MM.1S (cell line): ENCODE measurements at regions not wholly inside any gene's neighbourhood (a gene's known extent, or its start where the extent isn't known, plus 50 kb on each side); places are given as distances from the start of the nearest gene placed in this dataset.

Experiments
- DNase-seq: peaks from one replicate; pipeline ENCODE4 v3.0.0-alpha.2; 2015
- H2AFZ ChIP-seq: fragments of 300-600 bp; sonication (generic); 2 replicates; pipeline ENCODE4 v1.6.0; 2016; ENCODE audit warnings: antibody characterized with exemption, low read length
- H3F3A ChIP-seq: fragments of 300-600 bp; sonication (generic); 2 replicates; pipeline ENCODE4 v1.6.1; 2016; ENCODE audit warnings: mild to moderate bottlenecking, antibody characterized with exemption, low read length, moderate library complexity, mixed read lengths; ENCODE audit not compliant: insufficient read depth
- H3K27ac ChIP-seq: fragments of 300-600 bp; sonication (generic); 2 replicates; pipeline ENCODE4 v1.5.1; 2016; ENCODE audit warnings: mild to moderate bottlenecking, low read length
- H3K27me3 ChIP-seq: fragments of 300-600 bp; sonication (generic); replicated peaks from 2 replicates; pipeline ENCODE4 v1.6.0; 2016; ENCODE audit warnings: low read length; ENCODE audit not compliant: insufficient read depth
- H3K36me3 ChIP-seq: fragments of 300-600 bp; sonication (generic); replicated peaks from 2 replicates; pipeline ENCODE4 v1.6.1; 2016; ENCODE audit warnings: mild to moderate bottlenecking, low read length, mixed read lengths; ENCODE audit not compliant: insufficient read depth
- H3K4me1 ChIP-seq: fragments of 300-600 bp; sonication (generic); 2 replicates; pipeline ENCODE4 v1.6.1; 2016; ENCODE audit warnings: low read length, mixed read lengths
- H3K4me2 ChIP-seq: fragments of 300-600 bp; sonication (generic); 2 replicates; pipeline ENCODE4 v1.6.0; 2016; ENCODE audit warnings: low read depth, low read length
- H3K4me3 ChIP-seq: fragments of 300-600 bp; sonication (generic); 2 replicates; pipeline ENCODE4 v1.5.1; 2016; ENCODE audit warnings: low read length, mixed read lengths
- H3K79me2 ChIP-seq: fragments of 300-600 bp; sonication (generic); 2 replicates; pipeline ENCODE4 v1.6.1; 2016; ENCODE audit warnings: mixed run types, low read length, mixed read lengths
- H3K9ac ChIP-seq: fragments of 300-600 bp; sonication (generic); 2 replicates; pipeline ENCODE4 v1.6.1; 2016; ENCODE audit warnings: low read length, mixed read lengths
- H3K9me2 ChIP-seq: fragments of 300-600 bp; sonication (generic); replicated peaks from 2 replicates; pipeline ENCODE4 v1.6.1; 2016; ENCODE audit warnings: mild to moderate bottlenecking, low read length, mixed read lengths; ENCODE audit not compliant: insufficient read depth
- H3K9me3 ChIP-seq: fragments of 300-600 bp; sonication (generic); replicated peaks from 2 replicates; pipeline ENCODE4 v1.6.1; 2016; ENCODE audit warnings: mild to moderate bottlenecking, low read length, mixed read lengths; ENCODE audit not compliant: insufficient read depth
- H4K20me1 ChIP-seq: fragments of 300-600 bp; sonication (generic); 2 replicates; pipeline ENCODE4 v1.6.1; 2016; ENCODE audit warnings: mild to moderate bottlenecking, low read length, moderate library complexity, mixed read lengths; ENCODE audit not compliant: insufficient read depth
- EZH2 ChIP-seq: fragments of 300-600 bp; sonication (generic); optimal IDR thresholded peaks from 2 replicates; pipeline ENCODE3; 2017; ENCODE audit warnings: low read depth, mild to moderate bottlenecking, antibody characterized with exemption, low read length, mixed read lengths
- EZH2phosphoT487 ChIP-seq: fragments of 300-600 bp; sonication (generic); IDR thresholded peaks from 2 replicates; pipeline ENCODE4 v1.6.1; 2018; ENCODE audit warnings: antibody characterized with exemption, low read length
- TF ChIP-seq, protein P1 (sequence below): fragments of 300-600 bp; sonication (generic); IDR thresholded peaks from 2 replicates; pipeline ENCODE4 v1.5.1; 2016; ENCODE audit warnings: antibody characterized with exemption, low read length, mixed read lengths

DNA sequence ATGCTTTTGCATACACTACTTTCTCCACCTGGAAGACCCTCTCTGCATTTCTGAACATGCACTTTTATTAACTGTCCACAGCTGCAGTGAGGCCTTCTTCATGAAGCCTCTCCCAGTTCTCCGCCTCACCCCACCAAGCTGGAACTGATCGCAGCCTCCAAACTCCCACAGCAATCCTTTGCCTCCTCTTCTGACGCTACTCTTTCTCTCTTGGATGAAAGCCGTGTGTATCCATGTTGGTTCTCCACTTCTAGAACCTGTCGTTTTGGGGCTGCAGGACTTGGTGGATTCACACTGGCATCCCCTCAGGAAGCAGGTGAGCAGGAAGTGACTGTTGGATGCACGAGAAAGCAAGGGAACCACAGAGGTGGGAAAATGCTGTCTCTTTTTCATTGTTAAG, 288.6 kb downstream of the MYCN start:
- Histone ChIP-seq H3K4me1 (no peaks in the 10 kb centered on the region), H3K27ac (no peak overlapping the region), H3K9ac (no peak overlapping the region), H3K9me2 (no peaks in the 10 kb centered on the region), H4K20me1 (no peaks in the 10 kb centered on the region), H3K36me3 (no peaks in the 10 kb centered on the region), H3F3A (no peaks in the 10 kb centered on the region), H3K79me2 (no peaks in the 10 kb centered on the region), H3K27me3 (no peaks in the 10 kb centered on the region), H3K4me3 (no peak overlapping the region), H2AFZ (no peak overlapping the region), H3K4me2 (no peak overlapping the region), H3K9me3 (no peaks in the 10 kb centered on the region)
- no peak for DNase-seq
- TF ChIP-seq, protein P1, sequence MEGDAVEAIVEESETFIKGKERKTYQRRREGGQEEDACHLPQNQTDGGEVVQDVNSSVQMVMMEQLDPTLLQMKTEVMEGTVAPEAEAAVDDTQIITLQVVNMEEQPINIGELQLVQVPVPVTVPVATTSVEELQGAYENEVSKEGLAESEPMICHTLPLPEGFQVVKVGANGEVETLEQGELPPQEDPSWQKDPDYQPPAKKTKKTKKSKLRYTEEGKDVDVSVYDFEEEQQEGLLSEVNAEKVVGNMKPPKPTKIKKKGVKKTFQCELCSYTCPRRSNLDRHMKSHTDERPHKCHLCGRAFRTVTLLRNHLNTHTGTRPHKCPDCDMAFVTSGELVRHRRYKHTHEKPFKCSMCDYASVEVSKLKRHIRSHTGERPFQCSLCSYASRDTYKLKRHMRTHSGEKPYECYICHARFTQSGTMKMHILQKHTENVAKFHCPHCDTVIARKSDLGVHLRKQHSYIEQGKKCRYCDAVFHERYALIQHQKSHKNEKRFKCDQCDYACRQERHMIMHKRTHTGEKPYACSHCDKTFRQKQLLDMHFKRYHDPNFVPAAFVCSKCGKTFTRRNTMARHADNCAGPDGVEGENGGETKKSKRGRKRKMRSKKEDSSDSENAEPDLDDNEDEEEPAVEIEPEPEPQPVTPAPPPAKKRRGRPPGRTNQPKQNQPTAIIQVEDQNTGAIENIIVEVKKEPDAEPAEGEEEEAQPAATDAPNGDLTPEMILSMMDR = no peak
- no peak for TF ChIP-seq EZH2

DNA sequence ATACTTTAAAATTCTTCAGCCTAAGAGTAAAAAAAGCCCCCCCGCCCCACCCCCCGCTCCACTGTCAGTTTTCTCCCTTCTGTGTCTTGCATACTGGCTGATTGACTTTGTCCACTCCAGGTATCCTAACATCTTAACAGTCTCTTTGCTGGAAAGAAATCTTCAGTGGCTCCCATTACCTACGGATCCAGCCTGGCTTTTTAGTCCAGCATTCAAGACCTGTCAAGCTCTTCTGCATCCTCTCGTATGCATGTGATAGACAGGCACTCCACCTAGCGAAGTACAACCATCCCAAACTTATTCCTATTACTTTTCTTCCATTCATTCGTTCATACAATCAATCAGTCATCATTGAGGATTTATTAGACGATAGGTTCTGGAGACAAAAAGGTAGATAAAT, 288.1 kb downstream of the MYCN start:
- Histone ChIP-seq H4K20me1 (no peaks in the 10 kb centered on the region), H3K9ac (no peak overlapping the region), H2AFZ (no peak overlapping the region), H3K4me3 (no peak overlapping the region), H3K4me2 (no peak overlapping the region), H3K9me2 (no peaks in the 10 kb centered on the region), H3K9me3 (no peaks in the 10 kb centered on the region), H3K4me1 (no peaks in the 10 kb centered on the region), H3K36me3 (no peaks in the 10 kb centered on the region), H3F3A (no peaks in the 10 kb centered on the region), H3K27me3 (no peaks in the 10 kb centered on the region), H3K27ac (no peak overlapping the region), H3K79me2 (no peaks in the 10 kb centered on the region)
- no peak for DNase-seq
- TF ChIP-seq, protein P1 = no peak
- TF ChIP-seq EZH2 (no peak), EZH2phosphoT487 (no peak)

DNA sequence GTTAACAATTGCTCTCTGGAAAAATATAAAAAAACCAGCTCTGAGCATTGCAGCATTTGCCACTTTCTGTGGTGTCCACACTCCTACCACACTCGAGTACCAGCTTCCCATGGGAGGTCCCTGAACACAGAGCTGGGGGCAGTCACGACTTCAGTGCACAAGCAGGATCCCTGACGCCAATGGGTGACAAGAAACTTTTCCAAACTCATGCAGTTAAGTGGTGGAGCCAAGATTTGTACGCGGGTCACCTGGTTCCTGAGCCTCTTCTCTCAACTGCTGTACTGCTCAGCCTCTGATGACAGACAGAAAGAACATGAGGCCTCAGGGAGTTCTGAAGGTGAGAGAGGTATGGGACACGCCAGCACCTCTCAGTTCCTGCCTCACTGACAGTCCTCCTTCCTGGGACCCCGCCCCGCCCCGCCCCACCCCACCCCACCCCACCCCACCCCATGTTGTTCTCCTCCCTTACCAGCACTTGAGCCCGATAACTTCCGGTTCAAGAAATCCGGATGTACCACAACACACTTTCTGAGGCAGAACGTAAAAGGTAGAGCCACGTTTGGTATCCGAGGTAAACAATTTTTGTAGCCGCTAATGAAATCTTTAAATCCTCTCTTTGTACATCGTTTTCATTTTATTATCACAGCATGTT, 287.6 kb downstream of the MYCN start:
- no peak overlapping the region for H3K4me2 ChIP-seq

More for the DNA sequence above, 287.6 kb downstream of the MYCN start:
- no peaks in the 10 kb centered on the region for H3K79me2 ChIP-seq
- no peak overlapping the region for H2AFZ ChIP-seq
- H3F3A ChIP-seq = no peaks in the 10 kb centered on the region
- no peaks in the 10 kb centered on the region for H3K27me3 ChIP-seq
- TF ChIP-seq, protein P1 = no peak
- TF ChIP-seq EZH2 (no peak), EZH2phosphoT487 (no peak)
- no peaks in the 10 kb centered on the region for H4K20me1 ChIP-seq
- no peak for DNase-seq
- no peaks in the 10 kb centered on the region for H3K4me1 ChIP-seq
- H3K4me3 ChIP-seq = no peak overlapping the region
- no peaks in the 10 kb centered on the region for H3K9me3 ChIP-seq
- no peaks in the 10 kb centered on the region for H3K9me2 ChIP-seq
- no peak overlapping the region for H3K27ac ChIP-seq
- H3K9ac ChIP-seq = no peak overlapping the region
- no peaks in the 10 kb centered on the region for H3K36me3 ChIP-seq
